Sigmoid colon (tissue), 6 donors: ENCODE measurements at regions not wholly inside any gene's neighbourhood (a gene's known extent, or its start where the extent isn't known, plus 50 kb on each side); places are given as distances from the start of the nearest gene placed in this dataset.

Experiments used
- DNase-seq: peaks from one replicate; pipeline ENCODE4 v3.0.0-alpha.2; 2019
- H3K27ac ChIP-seq, 4 donors: fragments of 200-600 bp; sonication (generic); one replicate each; pipeline ENCODE4 v1.5.1; 2016 to 2019; ENCODE audit warnings: mild to moderate bottlenecking in 1 of 4
- H3K27me3 ChIP-seq, 3 donors: fragments of 200-600 bp; sonication (generic); one replicate each; pipeline ENCODE4 v1.5.1; 2019; ENCODE audit warnings: mild to moderate bottlenecking in 1 of 3
- H3K36me3 ChIP-seq, 4 donors: fragments of 200-600 bp; sonication (generic); one replicate each; pipeline ENCODE4 v1.5.1; 2016 to 2019
- H3K4me1 ChIP-seq, 4 donors: fragments of 200-600 bp; sonication (generic); one replicate each; pipeline ENCODE4 v1.5.1; 2017 to 2019
- H3K4me3 ChIP-seq, 4 donors: fragments of 200-600 bp; sonication (generic); one replicate each; pipeline ENCODE4 v1.5.1; 2017 to 2019; ENCODE audit warnings: mild to moderate bottlenecking in 2 of 4, moderate library complexity in 1 of 4
- H3K9me3 ChIP-seq, 4 donors: fragments of 200-600 bp in 3 of 4; sonication (generic) in 3 of 4; one replicate each; pipeline versions ENCODE4 v1.5.1 to v1.6.1; 2013 to 2019
- EP300 ChIP-seq, 4 donors: sonication (generic); formaldehyde crosslinking; IDR thresholded peaks; one replicate each; pipeline ENCODE4 v1.6.1; 2017; ENCODE audit warnings: antibody characterized with exemption in 4 of 4
- POLR2A ChIP-seq, 2 donors: fragments of 450-650 bp; IDR thresholded peaks; one replicate each; pipeline ENCODE4 v1.6.1; 2016; ENCODE audit warnings: antibody characterized with exemption in 2 of 2, mild to moderate bottlenecking in 2 of 2, moderate library complexity in 2 of 2
- POLR2AphosphoS5 ChIP-seq, 4 donors: sonication (generic); formaldehyde crosslinking; IDR thresholded peaks; one replicate each; pipeline ENCODE4 v1.6.1; 2017; ENCODE audit warnings: antibody characterized with exemption in 4 of 4
- WGBS, 2 donors: extraction: QIAGEN DNeasy Blood & Tissue Kit; methylation state at CpG; one replicate each; pipeline ENCODE4 v1.1.7; 2013; 5-methylcytosine and 5-hydroxymethylcytosine counted together
- intact Hi-C: fragments of 100-400 bp; cut with DNase I; formaldehyde crosslinking; loops from one replicate; pipeline ENCODE4 v1.15.1; 2023
- TF ChIP-seq, protein P1 (sequence below), 4 experiments: fragments of 450-650 bp in 3 of 4; fragments of 200-600 bp in 1 of 4; IDR thresholded peaks; one replicate each; pipeline ENCODE4 v1.5.1; 2016 to 2019; ENCODE audit warnings: antibody characterized with exemption in 4 of 4, mild to moderate bottlenecking in 3 of 4, moderate library complexity in 2 of 4
- donor health status: healthy with polysubstance abuse.
- donor health status: healthy.

- WGBS, 2 donors, result 77 to 86% methylated on average over 5 of the region's 5 CpGs
- TF ChIP-seq POLR2AphosphoS5 (IDR thresholded peaks at IDR 0.05) (no peak), EP300 (IDR thresholded peaks at IDR 0.05) (no peak), POLR2A (IDR thresholded peaks at IDR 0.05) (no peak)
- TF ChIP-seq, protein P1, sequence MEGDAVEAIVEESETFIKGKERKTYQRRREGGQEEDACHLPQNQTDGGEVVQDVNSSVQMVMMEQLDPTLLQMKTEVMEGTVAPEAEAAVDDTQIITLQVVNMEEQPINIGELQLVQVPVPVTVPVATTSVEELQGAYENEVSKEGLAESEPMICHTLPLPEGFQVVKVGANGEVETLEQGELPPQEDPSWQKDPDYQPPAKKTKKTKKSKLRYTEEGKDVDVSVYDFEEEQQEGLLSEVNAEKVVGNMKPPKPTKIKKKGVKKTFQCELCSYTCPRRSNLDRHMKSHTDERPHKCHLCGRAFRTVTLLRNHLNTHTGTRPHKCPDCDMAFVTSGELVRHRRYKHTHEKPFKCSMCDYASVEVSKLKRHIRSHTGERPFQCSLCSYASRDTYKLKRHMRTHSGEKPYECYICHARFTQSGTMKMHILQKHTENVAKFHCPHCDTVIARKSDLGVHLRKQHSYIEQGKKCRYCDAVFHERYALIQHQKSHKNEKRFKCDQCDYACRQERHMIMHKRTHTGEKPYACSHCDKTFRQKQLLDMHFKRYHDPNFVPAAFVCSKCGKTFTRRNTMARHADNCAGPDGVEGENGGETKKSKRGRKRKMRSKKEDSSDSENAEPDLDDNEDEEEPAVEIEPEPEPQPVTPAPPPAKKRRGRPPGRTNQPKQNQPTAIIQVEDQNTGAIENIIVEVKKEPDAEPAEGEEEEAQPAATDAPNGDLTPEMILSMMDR (IDR thresholded peaks at IDR 0.05), result no peak
- intact Hi-C loops, result no loop called here
Measured at GRCh38 chr12:127625176-127625771, 641.7 kb upstream of the TMEM132C start.

DNA sequence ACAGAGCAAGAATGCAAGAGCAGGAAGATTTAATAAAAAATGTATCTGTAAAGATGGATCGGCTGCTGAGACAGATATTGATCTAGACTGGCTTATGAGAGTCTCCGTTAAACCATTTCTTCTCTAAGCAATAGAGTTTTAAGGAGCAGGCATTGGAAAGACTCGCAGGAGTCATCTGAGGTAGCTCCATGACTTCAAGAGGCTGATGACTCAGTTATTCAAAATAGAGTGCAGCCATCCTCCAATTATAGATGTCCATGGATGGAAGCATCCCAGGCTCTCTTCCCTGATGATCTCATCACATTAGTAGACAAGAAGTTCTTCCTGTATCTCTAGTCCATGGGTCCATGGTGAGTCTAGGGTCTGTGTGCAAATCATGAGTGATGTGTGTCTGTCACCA is 638.3 kb upstream of the TMEM132C start:
- intact Hi-C loops, result no loop called here
- TF ChIP-seq POLR2A (IDR thresholded peaks at IDR 0.05), result no peak
- no peak for TF ChIP-seq POLR2AphosphoS5 (IDR thresholded peaks at IDR 0.05)
- no peak for TF ChIP-seq EP300 (IDR thresholded peaks at IDR 0.05)
- TF ChIP-seq, protein P1 (IDR thresholded peaks at IDR 0.05), result no peak
- Histone ChIP-seq H3K4me1 (peaks cover 0 to 11% (median 0%) of the 10 kb centered on the region in 4 donors), H3K9me3 (no peaks in the 10 kb centered on the region), H3K27ac (no peak overlapping the region), H3K36me3 (no peaks in the 10 kb centered on the region), H3K27me3 (no peaks in the 10 kb centered on the region), H3K4me3 (no peak overlapping the region)
- no peak for DNase-seq
- 82 to 89% methylated on average over 3 of the region's 3 CpGs for WGBS, 2 donors

More at GRCh38 chr12:127625176-127625771, 641.7 kb upstream of the TMEM132C start:
- Histone ChIP-seq H3K4me3 (no peak overlapping the region), H3K27me3 (no peaks in the 10 kb centered on the region), H3K36me3 (no peaks in the 10 kb centered on the region), H3K27ac (no peak overlapping the region), H3K4me1 (peaks cover 0 to 11% (median 0%) of the 10 kb centered on the region in 4 donors), H3K9me3 (no peaks in the 10 kb centered on the region)
- no peak for DNase-seq

DNA sequence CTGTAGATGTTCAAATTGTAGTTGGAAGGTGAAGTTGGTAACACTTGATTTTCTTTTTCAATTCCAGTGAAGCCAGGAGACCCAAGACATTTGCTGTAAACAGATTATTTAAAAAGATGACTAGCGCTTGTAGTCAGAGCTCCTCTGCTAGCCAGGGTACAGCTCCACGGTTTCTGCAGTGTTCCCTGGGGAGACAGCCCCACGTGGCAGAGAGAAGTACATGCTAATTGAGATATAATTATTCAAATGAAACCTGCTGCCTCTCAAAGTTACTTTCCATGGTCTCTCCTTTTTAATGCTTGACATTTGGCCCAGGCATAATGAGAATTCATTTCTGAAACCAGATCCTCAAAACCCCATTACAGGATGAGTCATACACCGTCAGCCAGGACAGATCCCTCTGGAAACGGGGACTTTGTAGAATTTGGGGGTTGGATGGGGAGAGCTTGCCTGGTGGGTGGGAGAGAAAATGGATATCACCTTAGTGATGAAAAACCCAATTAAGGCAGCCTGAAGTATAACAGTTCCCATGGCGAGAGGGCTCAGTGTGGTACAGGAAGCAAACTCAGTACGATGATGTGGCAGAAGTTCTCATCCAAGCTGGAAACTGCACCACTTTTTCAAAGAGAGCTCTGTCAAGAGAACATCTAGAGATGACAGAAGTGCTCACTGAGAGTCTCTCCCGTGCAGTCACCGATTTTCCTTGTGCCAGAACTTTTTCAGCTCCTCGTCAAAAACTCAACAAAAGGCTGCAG is 637.7 kb upstream of the TMEM132C start:
- intact Hi-C loops, result no loop called here
- Histone ChIP-seq H3K27ac (no peak overlapping the region), H3K4me3 (no peak overlapping the region), H3K4me1 (peaks cover 0 to 11% (median 0%) of the 10 kb centered on the region in 4 donors), H3K9me3 (no peaks in the 10 kb centered on the region), H3K36me3 (no peaks in the 10 kb centered on the region), H3K27me3 (no peaks in the 10 kb centered on the region)
- TF ChIP-seq POLR2AphosphoS5 (IDR thresholded peaks at IDR 0.05) (no peak), EP300 (IDR thresholded peaks at IDR 0.05) (no peak), POLR2A (IDR thresholded peaks at IDR 0.05) (no peak)
- TF ChIP-seq, protein P1 (IDR thresholded peaks at IDR 0.05), result no peak
- DNase-seq, result no peak
- WGBS, 2 donors, result 74 to 77% methylated on average over 10 of the region's 10 CpGs

DNA sequence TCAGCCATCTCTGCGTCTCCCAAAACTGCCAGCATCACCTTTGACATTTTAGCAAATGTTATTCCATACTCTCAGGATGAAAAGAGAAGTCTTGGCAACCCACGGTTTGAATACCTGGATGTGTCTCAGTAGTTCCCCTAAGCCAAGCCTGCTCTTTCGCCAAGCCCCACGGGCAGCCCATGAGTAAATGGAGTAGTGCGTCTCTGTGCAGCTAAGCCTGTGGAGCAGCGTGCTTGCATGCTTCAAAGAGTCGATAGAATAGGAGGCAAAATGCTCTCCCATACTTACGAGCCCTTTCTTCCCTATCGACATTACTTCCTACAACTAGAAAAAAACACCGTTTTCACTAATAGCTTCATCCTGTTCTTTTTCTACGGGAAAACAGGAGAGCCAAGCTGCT is 634.5 kb upstream of the TMEM132C start:
- H3K4me3 ChIP-seq, result no peak overlapping the region
- H3K27ac ChIP-seq, result no peak overlapping the region
- intact Hi-C loops, result no loop called here
- WGBS, 2 donors, result 80 to 92% methylated on average over 11 of the region's 11 CpGs
- no peaks in the 10 kb centered on the region for H3K27me3 ChIP-seq
- DNase-seq, result no peak
- H3K4me1 ChIP-seq, result peaks cover 0 to 11% (median 0%) of the 10 kb centered on the region in 4 donors
- no peaks in the 10 kb centered on the region for H3K9me3 ChIP-seq
- no peaks in the 10 kb centered on the region for H3K36me3 ChIP-seq
- TF ChIP-seq EP300 (IDR thresholded peaks at IDR 0.05) (no peak), POLR2AphosphoS5 (IDR thresholded peaks at IDR 0.05) (no peak), POLR2A (IDR thresholded peaks at IDR 0.05) (no peak)
- TF ChIP-seq, protein P1 (IDR thresholded peaks at IDR 0.05), result no peak
